ENCODE measurements at regions not wholly inside any gene's neighbourhood (a gene's known extent, or its start where the extent isn't known, plus 50 kb on each side); places are given as distances from the start of the nearest gene placed in this dataset.

GRCh38 chr14:84108746-84109457 is 1421.0 kb upstream of the FLRT2 start:
- TF ChIP-seq, protein P1, sequence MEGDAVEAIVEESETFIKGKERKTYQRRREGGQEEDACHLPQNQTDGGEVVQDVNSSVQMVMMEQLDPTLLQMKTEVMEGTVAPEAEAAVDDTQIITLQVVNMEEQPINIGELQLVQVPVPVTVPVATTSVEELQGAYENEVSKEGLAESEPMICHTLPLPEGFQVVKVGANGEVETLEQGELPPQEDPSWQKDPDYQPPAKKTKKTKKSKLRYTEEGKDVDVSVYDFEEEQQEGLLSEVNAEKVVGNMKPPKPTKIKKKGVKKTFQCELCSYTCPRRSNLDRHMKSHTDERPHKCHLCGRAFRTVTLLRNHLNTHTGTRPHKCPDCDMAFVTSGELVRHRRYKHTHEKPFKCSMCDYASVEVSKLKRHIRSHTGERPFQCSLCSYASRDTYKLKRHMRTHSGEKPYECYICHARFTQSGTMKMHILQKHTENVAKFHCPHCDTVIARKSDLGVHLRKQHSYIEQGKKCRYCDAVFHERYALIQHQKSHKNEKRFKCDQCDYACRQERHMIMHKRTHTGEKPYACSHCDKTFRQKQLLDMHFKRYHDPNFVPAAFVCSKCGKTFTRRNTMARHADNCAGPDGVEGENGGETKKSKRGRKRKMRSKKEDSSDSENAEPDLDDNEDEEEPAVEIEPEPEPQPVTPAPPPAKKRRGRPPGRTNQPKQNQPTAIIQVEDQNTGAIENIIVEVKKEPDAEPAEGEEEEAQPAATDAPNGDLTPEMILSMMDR (conservative IDR thresholded peaks at IDR 0.05; ENCODE audit: low read depth in 2 of 2): no peak
- TF ChIP-seq EZH2 (IDR thresholded peaks at IDR 0.05; ENCODE audit: low read depth, unreplicated experiment) (no peak), EZH2phosphoT487 (IDR thresholded peaks at IDR 0.05; ENCODE audit: unreplicated experiment) (no peak), POLR2AphosphoS5 (IDR thresholded peaks at IDR 0.05; ENCODE audit: low read depth) (no peak), CREB1 (CRISPR knock-in tag; IDR thresholded peaks at IDR 0.05; ENCODE audit: low read depth) (no peak), ZNF331 (CRISPR knock-in tag; IDR thresholded peaks at IDR 0.05; ENCODE audit: low read depth) (no peak), JUNB (IDR thresholded peaks at IDR 0.05; ENCODE audit: unreplicated experiment) (no peak), NANOG (IDR thresholded peaks at IDR 0.05; ENCODE audit: borderline replicate concordance) (no peak), ZNF114 (CRISPR knock-in tag; IDR thresholded peaks at IDR 0.05) (no peak), STAT1 (IDR thresholded peaks at IDR 0.05; ENCODE audit: unreplicated experiment) (no peak)
- TF ChIP-seq, protein P2, sequence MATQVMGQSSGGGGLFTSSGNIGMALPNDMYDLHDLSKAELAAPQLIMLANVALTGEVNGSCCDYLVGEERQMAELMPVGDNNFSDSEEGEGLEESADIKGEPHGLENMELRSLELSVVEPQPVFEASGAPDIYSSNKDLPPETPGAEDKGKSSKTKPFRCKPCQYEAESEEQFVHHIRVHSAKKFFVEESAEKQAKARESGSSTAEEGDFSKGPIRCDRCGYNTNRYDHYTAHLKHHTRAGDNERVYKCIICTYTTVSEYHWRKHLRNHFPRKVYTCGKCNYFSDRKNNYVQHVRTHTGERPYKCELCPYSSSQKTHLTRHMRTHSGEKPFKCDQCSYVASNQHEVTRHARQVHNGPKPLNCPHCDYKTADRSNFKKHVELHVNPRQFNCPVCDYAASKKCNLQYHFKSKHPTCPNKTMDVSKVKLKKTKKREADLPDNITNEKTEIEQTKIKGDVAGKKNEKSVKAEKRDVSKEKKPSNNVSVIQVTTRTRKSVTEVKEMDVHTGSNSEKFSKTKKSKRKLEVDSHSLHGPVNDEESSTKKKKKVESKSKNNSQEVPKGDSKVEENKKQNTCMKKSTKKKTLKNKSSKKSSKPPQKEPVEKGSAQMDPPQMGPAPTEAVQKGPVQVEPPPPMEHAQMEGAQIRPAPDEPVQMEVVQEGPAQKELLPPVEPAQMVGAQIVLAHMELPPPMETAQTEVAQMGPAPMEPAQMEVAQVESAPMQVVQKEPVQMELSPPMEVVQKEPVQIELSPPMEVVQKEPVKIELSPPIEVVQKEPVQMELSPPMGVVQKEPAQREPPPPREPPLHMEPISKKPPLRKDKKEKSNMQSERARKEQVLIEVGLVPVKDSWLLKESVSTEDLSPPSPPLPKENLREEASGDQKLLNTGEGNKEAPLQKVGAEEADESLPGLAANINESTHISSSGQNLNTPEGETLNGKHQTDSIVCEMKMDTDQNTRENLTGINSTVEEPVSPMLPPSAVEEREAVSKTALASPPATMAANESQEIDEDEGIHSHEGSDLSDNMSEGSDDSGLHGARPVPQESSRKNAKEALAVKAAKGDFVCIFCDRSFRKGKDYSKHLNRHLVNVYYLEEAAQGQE (IDR thresholded peaks at IDR 0.05; ENCODE audit: unreplicated experiment): no peak
- TF ChIP-seq, protein P3, sequence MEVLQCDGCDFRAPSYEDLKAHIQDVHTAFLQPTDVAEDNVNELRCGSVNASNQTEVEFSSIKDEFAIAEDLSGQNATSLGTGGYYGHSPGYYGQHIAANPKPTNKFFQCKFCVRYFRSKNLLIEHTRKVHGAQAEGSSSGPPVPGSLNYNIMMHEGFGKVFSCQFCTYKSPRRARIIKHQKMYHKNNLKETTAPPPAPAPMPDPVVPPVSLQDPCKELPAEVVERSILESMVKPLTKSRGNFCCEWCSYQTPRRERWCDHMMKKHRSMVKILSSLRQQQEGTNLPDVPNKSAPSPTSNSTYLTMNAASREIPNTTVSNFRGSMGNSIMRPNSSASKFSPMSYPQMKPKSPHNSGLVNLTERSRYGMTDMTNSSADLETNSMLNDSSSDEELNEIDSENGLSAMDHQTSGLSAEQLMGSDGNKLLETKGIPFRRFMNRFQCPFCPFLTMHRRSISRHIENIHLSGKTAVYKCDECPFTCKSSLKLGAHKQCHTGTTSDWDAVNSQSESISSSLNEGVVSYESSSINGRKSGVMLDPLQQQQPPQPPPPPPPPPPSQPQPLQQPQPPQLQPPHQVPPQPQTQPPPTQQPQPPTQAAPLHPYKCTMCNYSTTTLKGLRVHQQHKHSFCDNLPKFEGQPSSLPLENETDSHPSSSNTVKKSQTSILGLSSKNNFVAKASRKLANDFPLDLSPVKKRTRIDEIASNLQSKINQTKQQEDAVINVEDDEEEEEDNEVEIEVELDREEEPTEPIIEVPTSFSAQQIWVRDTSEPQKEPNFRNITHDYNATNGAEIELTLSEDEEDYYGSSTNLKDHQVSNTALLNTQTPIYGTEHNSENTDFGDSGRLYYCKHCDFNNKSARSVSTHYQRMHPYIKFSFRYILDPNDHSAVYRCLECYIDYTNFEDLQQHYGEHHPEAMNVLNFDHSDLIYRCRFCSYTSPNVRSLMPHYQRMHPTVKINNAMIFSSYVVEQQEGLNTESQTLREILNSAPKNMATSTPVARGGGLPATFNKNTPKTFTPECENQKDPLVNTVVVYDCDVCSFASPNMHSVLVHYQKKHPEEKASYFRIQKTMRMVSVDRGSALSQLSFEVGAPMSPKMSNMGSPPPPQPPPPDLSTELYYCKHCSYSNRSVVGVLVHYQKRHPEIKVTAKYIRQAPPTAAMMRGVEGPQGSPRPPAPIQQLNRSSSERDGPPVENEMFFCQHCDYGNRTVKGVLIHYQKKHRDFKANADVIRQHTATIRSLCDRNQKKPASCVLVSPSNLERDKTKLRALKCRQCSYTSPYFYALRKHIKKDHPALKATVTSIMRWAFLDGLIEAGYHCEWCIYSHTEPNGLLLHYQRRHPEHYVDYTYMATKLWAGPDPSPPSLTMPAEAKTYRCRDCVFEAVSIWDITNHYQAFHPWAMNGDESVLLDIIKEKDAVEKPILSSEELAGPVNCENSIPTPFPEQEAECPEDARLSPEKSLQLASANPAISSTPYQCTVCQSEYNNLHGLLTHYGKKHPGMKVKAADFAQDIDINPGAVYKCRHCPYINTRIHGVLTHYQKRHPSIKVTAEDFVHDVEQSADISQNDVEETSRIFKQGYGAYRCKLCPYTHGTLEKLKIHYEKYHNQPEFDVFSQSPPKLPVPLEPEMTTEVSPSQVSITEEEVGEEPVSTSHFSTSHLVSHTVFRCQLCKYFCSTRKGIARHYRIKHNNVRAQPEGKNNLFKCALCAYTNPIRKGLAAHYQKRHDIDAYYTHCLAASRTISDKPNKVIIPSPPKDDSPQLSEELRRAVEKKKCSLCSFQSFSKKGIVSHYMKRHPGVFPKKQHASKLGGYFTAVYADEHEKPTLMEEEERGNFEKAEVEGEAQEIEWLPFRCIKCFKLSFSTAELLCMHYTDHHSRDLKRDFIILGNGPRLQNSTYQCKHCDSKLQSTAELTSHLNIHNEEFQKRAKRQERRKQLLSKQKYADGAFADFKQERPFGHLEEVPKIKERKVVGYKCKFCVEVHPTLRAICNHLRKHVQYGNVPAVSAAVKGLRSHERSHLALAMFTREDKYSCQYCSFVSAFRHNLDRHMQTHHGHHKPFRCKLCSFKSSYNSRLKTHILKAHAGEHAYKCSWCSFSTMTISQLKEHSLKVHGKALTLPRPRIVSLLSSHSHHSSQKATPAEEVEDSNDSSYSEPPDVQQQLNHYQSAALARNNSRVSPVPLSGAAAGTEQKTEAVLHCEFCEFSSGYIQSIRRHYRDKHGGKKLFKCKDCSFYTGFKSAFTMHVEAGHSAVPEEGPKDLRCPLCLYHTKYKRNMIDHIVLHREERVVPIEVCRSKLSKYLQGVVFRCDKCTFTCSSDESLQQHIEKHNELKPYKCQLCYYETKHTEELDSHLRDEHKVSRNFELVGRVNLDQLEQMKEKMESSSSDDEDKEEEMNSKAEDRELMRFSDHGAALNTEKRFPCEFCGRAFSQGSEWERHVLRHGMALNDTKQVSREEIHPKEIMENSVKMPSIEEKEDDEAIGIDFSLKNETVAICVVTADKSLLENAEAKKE (CRISPR knock-in tag; IDR thresholded peaks at IDR 0.05): no peak
- TF ChIP-seq, protein P4, sequence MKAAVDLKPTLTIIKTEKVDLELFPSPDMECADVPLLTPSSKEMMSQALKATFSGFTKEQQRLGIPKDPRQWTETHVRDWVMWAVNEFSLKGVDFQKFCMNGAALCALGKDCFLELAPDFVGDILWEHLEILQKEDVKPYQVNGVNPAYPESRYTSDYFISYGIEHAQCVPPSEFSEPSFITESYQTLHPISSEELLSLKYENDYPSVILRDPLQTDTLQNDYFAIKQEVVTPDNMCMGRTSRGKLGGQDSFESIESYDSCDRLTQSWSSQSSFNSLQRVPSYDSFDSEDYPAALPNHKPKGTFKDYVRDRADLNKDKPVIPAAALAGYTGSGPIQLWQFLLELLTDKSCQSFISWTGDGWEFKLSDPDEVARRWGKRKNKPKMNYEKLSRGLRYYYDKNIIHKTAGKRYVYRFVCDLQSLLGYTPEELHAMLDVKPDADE (IDR thresholded peaks at IDR 0.05): no peak

Data from GM23338 (cell line).